ENCODE measurements at regions not wholly inside any gene's neighbourhood (a gene's known extent, or its start where the extent isn't known, plus 50 kb on each side); places are given as distances from the start of the nearest gene placed in this dataset.

DNA sequence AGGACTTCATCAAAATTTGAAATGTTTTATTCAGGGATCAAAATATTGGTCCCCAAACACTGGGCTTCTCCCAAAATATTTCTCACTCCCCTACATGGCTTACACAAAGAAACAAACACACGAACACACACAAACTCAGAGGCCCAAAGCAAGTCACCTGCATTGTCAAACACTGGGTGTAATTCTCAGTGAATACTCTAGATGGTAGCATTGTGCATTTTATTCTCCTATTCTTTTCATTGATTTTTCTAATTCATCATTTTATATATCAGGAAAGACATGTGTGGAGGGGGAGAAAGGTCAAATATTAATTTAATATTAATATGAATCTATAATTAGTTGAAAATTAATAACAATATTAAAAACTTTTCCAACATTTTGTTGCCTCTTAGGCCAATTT is 72.3 kb upstream of the TNMD start:
- no peak for TF ChIP-seq POLR2A (IDR thresholded peaks at IDR 0.05; ENCODE audit: low read depth, low read length)
- TF ChIP-seq TAF1 (IDR thresholded peaks at IDR 0.05; ENCODE audit: low read depth, low read length) = no peak
- no peak for TF ChIP-seq POLR2AphosphoS5 (IDR thresholded peaks at IDR 0.05; ENCODE audit: low read depth, low read length)
- no peak for TF ChIP-seq SPI1 (IDR thresholded peaks at IDR 0.05; ENCODE audit: low read depth, low read length)

Measured in GM12891 (cell line).